Lower lobe of right lung (tissue), 2 donors: ENCODE measurements at regions not wholly inside any gene's neighbourhood (a gene's known extent, or its start where the extent isn't known, plus 50 kb on each side); places are given as distances from the start of the nearest gene placed in this dataset.

ENCODE experiments used
- ATAC-seq, 2 donors: fragments of 200-7000 bp; cut with Tn5 transposase; one replicate each; pipeline ENCODE4 v1.9.1; 2020 to 2022; ENCODE audit warnings: mild to moderate bottlenecking in 2 of 2, moderate library complexity in 2 of 2
- DNase-seq: peaks from one replicate; pipeline ENCODE4 v3.0.0-alpha.2; 2020
- H3K27ac ChIP-seq: fragments of 200-600 bp; one replicate; pipeline ENCODE4 v1.8.0; 2022
- H3K27me3 ChIP-seq: fragments of 200-600 bp; one replicate; pipeline ENCODE4 v1.8.0; 2022; ENCODE audit warnings: low read depth
- H3K36me3 ChIP-seq: fragments of 200-600 bp; one replicate; pipeline ENCODE4 v1.8.0; 2022; ENCODE audit warnings: mild to moderate bottlenecking
- H3K4me1 ChIP-seq: fragments of 200-600 bp; one replicate; pipeline ENCODE4 v1.8.0; 2022
- H3K4me3 ChIP-seq: fragments of 200-600 bp; one replicate; pipeline ENCODE4 v1.8.0; 2022; ENCODE audit warnings: mild to moderate bottlenecking
- H3K9me3 ChIP-seq: fragments of 200-600 bp; one replicate; pipeline ENCODE4 v1.8.0; 2022
- intact Hi-C: fragments of 100-400 bp; cut with DNase I; formaldehyde crosslinking; loops from one replicate; pipeline ENCODE4 v1.11.0; 2022
- TF ChIP-seq, protein P1 (sequence below): fragments of 200-600 bp; IDR thresholded peaks from one replicate; pipeline ENCODE4 v1.8.0; 2022; ENCODE audit warnings: antibody characterized with exemption, mild to moderate bottlenecking
- donor health status: DM: no; HTN: yes; CAD: no; lungs with severe emphysema.

DNA sequence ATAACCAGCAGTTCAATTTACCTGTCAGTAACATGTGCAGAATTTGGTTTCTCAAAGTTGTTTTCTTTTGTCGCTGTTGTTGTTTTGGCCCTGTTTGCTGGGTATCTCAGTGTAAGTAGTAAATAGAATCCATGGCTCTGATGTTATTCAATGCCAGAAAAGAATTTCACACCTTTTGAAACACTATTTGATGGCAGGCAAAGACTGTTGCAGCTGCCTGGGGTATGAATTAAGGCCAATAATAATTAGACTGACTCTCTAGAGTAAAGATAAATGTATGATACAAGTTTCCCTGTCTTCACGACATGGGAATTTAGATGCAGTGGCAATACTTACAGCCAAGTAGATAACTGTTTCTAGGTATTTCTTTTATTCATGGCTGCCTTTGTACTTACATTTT, 281.4 kb downstream of the CD83 start:
- intact Hi-C loops: no loop called here
- Histone ChIP-seq H3K9me3 (no peaks in the 10 kb centered on the region), H3K36me3 (no peaks in the 10 kb centered on the region)

DNA sequence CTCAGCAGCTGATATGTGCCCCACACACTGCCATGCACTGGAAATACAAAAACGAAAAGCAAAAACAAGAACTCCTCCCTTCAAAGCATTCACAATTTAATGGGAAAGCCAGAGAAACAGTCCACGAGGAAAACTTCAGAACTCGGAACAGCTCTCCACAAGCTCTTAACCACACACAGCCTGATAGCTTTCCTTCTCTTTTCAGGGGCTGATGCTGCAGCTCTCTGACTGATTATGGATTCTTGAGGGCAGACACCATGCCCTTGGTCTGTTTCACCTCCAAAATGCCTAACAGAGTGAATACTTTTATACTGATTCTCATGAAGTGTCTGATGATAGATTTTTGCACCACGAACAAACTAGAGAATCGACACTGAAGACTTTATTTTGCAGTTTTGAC, 282.1 kb downstream of the CD83 start:
- DNase-seq: no peak
- TF ChIP-seq, protein P1, sequence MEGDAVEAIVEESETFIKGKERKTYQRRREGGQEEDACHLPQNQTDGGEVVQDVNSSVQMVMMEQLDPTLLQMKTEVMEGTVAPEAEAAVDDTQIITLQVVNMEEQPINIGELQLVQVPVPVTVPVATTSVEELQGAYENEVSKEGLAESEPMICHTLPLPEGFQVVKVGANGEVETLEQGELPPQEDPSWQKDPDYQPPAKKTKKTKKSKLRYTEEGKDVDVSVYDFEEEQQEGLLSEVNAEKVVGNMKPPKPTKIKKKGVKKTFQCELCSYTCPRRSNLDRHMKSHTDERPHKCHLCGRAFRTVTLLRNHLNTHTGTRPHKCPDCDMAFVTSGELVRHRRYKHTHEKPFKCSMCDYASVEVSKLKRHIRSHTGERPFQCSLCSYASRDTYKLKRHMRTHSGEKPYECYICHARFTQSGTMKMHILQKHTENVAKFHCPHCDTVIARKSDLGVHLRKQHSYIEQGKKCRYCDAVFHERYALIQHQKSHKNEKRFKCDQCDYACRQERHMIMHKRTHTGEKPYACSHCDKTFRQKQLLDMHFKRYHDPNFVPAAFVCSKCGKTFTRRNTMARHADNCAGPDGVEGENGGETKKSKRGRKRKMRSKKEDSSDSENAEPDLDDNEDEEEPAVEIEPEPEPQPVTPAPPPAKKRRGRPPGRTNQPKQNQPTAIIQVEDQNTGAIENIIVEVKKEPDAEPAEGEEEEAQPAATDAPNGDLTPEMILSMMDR: no peak

More for the DNA sequence above, 281.4 kb downstream of the CD83 start:
- DNase-seq: no peak
- TF ChIP-seq, protein P1: no peak
- no peak overlapping the region for H3K4me3 ChIP-seq
- ATAC-seq: no peak
- H3K4me1 ChIP-seq: no peaks in the 10 kb centered on the region
- no peaks in the 10 kb centered on the region for H3K27me3 ChIP-seq
- H3K27ac ChIP-seq: no peak overlapping the region

DNA sequence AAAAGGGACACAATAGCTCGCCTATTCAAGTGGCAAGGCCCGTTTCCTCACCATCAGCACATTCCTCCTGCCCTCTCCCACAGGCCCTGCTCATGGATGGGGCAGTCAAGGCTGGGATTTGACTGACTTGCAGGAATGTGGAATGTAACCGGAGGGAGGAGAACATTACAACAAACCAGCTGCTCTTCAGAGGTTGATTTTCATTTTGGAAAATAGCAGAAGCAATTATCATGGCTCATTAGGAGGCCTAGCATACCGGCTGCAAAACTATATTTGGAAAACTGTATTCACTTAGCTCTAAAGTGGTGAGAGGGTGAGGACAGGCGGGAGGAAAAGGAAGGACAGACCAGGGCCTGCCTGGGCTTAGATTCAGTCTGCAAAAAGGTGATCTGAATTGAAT, 283.7 kb downstream of the CD83 start:
- no peak for ATAC-seq
- H3K4me1 ChIP-seq: no peaks in the 10 kb centered on the region
- no peaks in the 10 kb centered on the region for H3K36me3 ChIP-seq
- TF ChIP-seq, protein P1: no peak
- H3K27ac ChIP-seq: no peak overlapping the region
- H3K27me3 ChIP-seq: no peaks in the 10 kb centered on the region
- DNase-seq: no peak
- no peaks in the 10 kb centered on the region for H3K9me3 ChIP-seq
- intact Hi-C loops: no loop called here
- H3K4me3 ChIP-seq: no peak overlapping the region

More for the DNA sequence above, 282.1 kb downstream of the CD83 start:
- Histone ChIP-seq H3K9me3 (no peaks in the 10 kb centered on the region), H3K27ac (no peak overlapping the region), H3K4me1 (no peaks in the 10 kb centered on the region), H3K4me3 (no peak overlapping the region), H3K27me3 (no peaks in the 10 kb centered on the region), H3K36me3 (no peaks in the 10 kb centered on the region)
- ATAC-seq: no peak
- intact Hi-C loops: no loop called here

DNA sequence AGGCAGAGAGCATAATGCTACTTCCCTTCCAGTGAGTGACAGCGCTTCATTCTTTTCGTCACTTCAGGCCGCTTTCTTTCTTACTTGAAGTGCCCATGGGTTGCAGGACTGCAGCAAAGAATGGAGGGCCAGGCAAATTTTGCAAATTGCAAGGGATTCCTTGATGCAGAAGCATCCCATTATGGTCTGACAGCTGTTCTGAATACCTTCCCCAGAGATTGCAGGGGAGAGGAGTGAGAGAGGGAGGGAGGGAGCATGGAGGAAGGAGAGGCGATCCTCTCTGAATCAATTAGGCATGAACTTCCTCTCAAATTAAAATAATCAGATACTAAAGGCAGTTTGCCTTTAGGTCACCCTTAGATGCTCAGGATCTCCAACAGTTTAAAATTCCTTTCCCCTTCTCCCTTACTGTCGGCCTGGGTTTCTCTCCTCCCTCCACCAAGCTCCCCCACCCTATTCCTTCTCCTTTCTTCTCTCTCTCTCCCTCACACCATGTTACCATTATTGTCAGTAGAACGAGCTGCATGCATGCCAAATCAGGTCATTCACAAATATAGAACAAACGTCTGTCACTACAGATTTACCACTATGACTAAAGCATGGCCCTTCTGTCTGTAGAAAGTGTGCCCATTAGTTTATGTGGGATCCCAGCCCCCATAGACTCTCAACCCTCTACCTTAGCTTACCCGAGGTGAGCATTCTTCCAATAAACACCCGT, 289.2 kb downstream of the CD83 start:
- H3K27ac ChIP-seq: no peak overlapping the region
- DNase-seq (no peak), ATAC-seq (no peak)
- no peaks in the 10 kb centered on the region for H3K9me3 ChIP-seq
- no peaks in the 10 kb centered on the region for H3K36me3 ChIP-seq
- H3K27me3 ChIP-seq: no peaks in the 10 kb centered on the region
- TF ChIP-seq, protein P1: no peak
- H3K4me3 ChIP-seq: no peak overlapping the region
- intact Hi-C loops: no loop called here
- H3K4me1 ChIP-seq: no peaks in the 10 kb centered on the region

- intact Hi-C loops: no loop called here
Observed at GRCh38 chr6:14408446-14408845, 290.9 kb downstream of the CD83 start.

More at GRCh38 chr6:14408446-14408845, 290.9 kb downstream of the CD83 start:
- Histone ChIP-seq H3K27ac (no peak overlapping the region), H3K27me3 (no peaks in the 10 kb centered on the region), H3K9me3 (no peaks in the 10 kb centered on the region), H3K4me1 (no peaks in the 10 kb centered on the region), H3K4me3 (no peak overlapping the region), H3K36me3 (no peaks in the 10 kb centered on the region)
- TF ChIP-seq, protein P1: no peak
- ATAC-seq: no peak
- no peak for DNase-seq
